Activated T-cell treated with anti-CD3 and anti-CD28 coated beads, Interleukin-2, amount 50 U/mL, for 24 hours (primary cell): ENCODE measurements at regions not wholly inside any gene's neighbourhood (a gene's known extent, or its start where the extent isn't known, plus 50 kb on each side); places are given as distances from the start of the nearest gene placed in this dataset.

ENCODE experiments used
- DNase-seq: peaks from one replicate; pipeline ENCODE4 v3.0.0-alpha.2; 2020
- H3K27ac Mint-ChIP-seq: 2 replicates; pipeline ENCODE4 v1.8.0; 2020; ENCODE audit warnings: mild to moderate bottlenecking, mixed read lengths
- H3K27me3 Mint-ChIP-seq: 2 replicates; pipeline ENCODE4 v1.8.0; 2020; ENCODE audit warnings: mixed read lengths
- H3K36me3 Mint-ChIP-seq: 2 replicates; pipeline ENCODE4 v1.8.0; 2020; ENCODE audit warnings: low read depth, mixed read lengths
- H3K4me1 Mint-ChIP-seq: 2 replicates; pipeline ENCODE4 v1.8.0; 2020; ENCODE audit warnings: low read depth, mixed read lengths
- H3K4me3 Mint-ChIP-seq: 2 replicates; pipeline ENCODE4 v1.8.0; 2020; ENCODE audit warnings: mild to moderate bottlenecking, moderate library complexity, mixed read lengths
- H3K9me3 Mint-ChIP-seq: 2 replicates; pipeline ENCODE4 v1.8.0; 2020; ENCODE audit warnings: mixed read lengths

- Mint-ChIP-seq H3K4me3 (no peak overlapping the region), H3K27ac (no peak overlapping the region), H3K27me3 (no peaks in the 10 kb centered on the region), H3K4me1 (no peaks in the 10 kb centered on the region), H3K9me3 (no peaks in the 10 kb centered on the region), H3K36me3 (no peaks in the 10 kb centered on the region)
- DNase-seq, result no peak
These were observed 416.8 kb downstream of the IRX2 start for GRCh38 chr5:2334719-2335118.

GRCh38 chr5:2333291-2333690 is 418.2 kb downstream of the IRX2 start:
- H3K27ac Mint-ChIP-seq, result no peak overlapping the region
- no peaks in the 10 kb centered on the region for H3K36me3 Mint-ChIP-seq
- no peaks in the 10 kb centered on the region for H3K27me3 Mint-ChIP-seq
- no peaks in the 10 kb centered on the region for H3K4me1 Mint-ChIP-seq
- H3K9me3 Mint-ChIP-seq, result no peaks in the 10 kb centered on the region
- no peak for DNase-seq
- no peak overlapping the region for H3K4me3 Mint-ChIP-seq

DNA sequence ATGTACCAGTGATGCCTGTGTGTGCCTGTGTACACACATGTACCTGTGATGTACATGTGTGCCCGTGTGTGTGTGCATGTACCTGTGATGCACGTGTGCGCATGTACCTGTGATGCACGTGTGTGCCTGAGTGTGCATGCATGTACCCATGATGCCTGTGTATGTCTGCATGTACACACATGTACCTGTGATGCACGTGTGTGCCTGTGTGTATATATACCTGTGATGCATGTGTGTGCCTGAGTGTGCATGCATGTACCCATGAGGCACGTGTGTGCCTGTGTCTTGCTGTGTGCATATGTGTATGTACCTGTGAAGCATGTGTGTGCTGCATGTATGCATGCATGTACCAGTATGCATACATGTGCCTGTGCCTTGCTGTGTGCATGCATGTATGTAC is 419.0 kb downstream of the IRX2 start:
- Mint-ChIP-seq H3K4me3 (no peak overlapping the region), H3K4me1 (no peaks in the 10 kb centered on the region), H3K27ac (no peak overlapping the region), H3K36me3 (no peaks in the 10 kb centered on the region), H3K27me3 (no peaks in the 10 kb centered on the region), H3K9me3 (peaks cover 3% of the 10 kb centered on the region)
- DNase-seq, result no peak

- no peak overlapping the region for H3K4me3 Mint-ChIP-seq
- no peaks in the 10 kb centered on the region for H3K4me1 Mint-ChIP-seq
- no peaks in the 10 kb centered on the region for H3K27me3 Mint-ChIP-seq
- H3K9me3 Mint-ChIP-seq, result peaks cover 3% of the 10 kb centered on the region
- DNase-seq, result no peak
- H3K27ac Mint-ChIP-seq, result no peak overlapping the region
- no peaks in the 10 kb centered on the region for H3K36me3 Mint-ChIP-seq
These were observed 420.9 kb downstream of the IRX2 start for GRCh38 chr5:2330325-2331130.

- H3K27ac Mint-ChIP-seq, result no peak overlapping the region
- peaks cover 2% of the 10 kb centered on the region for H3K27me3 Mint-ChIP-seq
- no peaks in the 10 kb centered on the region for H3K4me1 Mint-ChIP-seq
- no peak overlapping the region for H3K4me3 Mint-ChIP-seq
- H3K9me3 Mint-ChIP-seq, result peaks cover 3% of the 10 kb centered on the region
- H3K36me3 Mint-ChIP-seq, result no peaks in the 10 kb centered on the region
- DNase-seq, result no peak
These were observed 421.7 kb downstream of the IRX2 start for GRCh38 chr5:2329741-2330140.

- Mint-ChIP-seq H3K36me3 (no peaks in the 10 kb centered on the region), H3K27me3 (peaks cover 16% of the 10 kb centered on the region), H3K4me1 (no peaks in the 10 kb centered on the region), H3K4me3 (no peak overlapping the region), H3K27ac (no peak overlapping the region), H3K9me3 (peaks cover 3% of the 10 kb centered on the region)
- DNase-seq, result no peak
These were observed 424.9 kb downstream of the IRX2 start for GRCh38 chr5:2326601-2327000.

DNA sequence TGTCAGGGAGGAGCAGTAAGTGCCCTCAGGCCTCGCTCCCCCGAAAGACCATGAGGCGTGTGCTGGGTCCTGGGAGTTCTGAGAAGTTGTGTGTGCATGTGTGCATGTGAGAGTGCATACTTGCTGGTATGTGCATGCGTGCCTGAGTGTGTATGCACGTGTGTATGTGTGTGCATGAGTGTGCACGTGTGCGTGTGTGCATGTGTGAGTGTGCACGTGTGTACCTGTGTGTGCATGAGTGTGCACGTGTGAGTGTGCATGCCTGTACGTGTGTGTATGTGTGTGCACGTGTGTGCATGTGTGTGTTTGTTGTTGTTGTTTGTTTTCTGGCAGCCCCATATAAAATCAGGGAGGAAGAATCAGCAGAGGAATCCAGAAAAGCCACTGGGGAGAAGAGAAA is 426.7 kb downstream of the IRX2 start:
- Mint-ChIP-seq H3K9me3 (peaks cover 3% of the 10 kb centered on the region), H3K27me3 (peaks cover 23% of the 10 kb centered on the region), H3K27ac (no peak overlapping the region), H3K4me3 (no peak overlapping the region), H3K36me3 (no peaks in the 10 kb centered on the region), H3K4me1 (no peaks in the 10 kb centered on the region)
- DNase-seq, result no peak

- Mint-ChIP-seq H3K36me3 (no peaks in the 10 kb centered on the region), H3K27me3 (peaks cover 28% of the 10 kb centered on the region), H3K4me3 (no peak overlapping the region), H3K27ac (no peak overlapping the region), H3K9me3 (no peaks in the 10 kb centered on the region), H3K4me1 (no peaks in the 10 kb centered on the region)
- DNase-seq, result no peak
These were observed 430.9 kb downstream of the IRX2 start for GRCh38 chr5:2320611-2321010.

- Mint-ChIP-seq H3K27me3 (peaks cover 12% of the 10 kb centered on the region), H3K36me3 (no peaks in the 10 kb centered on the region), H3K27ac (no peak overlapping the region), H3K4me1 (no peaks in the 10 kb centered on the region), H3K4me3 (no peak overlapping the region), H3K9me3 (no peaks in the 10 kb centered on the region)
- no peak for DNase-seq
These were observed 433.9 kb downstream of the IRX2 start for GRCh38 chr5:2317540-2317939.

DNA sequence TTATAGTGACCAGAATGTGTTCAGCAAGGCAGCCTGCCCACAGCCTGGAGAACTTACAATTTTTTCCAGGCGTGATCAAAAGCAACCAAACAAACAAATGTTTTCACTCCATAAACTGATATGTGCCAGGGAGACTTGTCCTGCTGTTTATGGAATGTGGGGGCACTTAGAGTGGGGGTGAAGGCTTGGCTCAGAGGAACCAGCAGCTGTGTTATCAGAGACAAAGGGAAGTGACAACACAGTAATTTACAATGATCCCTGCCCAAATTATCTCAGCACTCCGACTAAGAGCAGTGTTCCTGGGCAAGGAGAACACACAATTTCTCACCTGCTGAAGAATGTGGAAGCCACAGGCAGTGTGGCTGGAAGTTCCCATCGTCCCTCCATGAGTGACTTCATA is 429.1 kb upstream of the IRX4 start:
- no peaks in the 10 kb centered on the region for H3K4me1 Mint-ChIP-seq
- H3K4me3 Mint-ChIP-seq, result no peak overlapping the region
- no peak for DNase-seq
- H3K27me3 Mint-ChIP-seq, result no peaks in the 10 kb centered on the region
- no peaks in the 10 kb centered on the region for H3K9me3 Mint-ChIP-seq
- no peak overlapping the region for H3K27ac Mint-ChIP-seq
- no peaks in the 10 kb centered on the region for H3K36me3 Mint-ChIP-seq

DNA sequence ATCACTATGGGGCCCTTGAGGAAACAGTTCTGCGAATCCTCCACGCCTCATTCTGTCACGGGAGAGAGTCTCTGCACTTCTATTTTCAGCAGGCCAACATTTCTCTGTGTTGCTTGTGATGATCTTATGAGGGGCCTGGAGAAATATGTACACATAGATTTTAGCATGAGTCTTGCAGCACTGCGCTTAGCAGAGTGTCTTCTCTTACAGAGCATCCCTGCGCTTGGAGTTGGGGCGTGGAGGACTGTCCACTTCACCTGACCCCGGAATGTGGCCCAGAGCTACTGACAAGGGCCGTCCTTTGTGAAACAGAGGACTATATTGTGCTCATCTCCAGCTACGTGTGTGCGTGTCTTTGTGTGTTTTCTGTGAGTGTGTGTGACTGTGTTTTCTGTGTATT is 428.2 kb upstream of the IRX4 start:
- no peaks in the 10 kb centered on the region for H3K9me3 Mint-ChIP-seq
- H3K27ac Mint-ChIP-seq, result no peak overlapping the region
- H3K36me3 Mint-ChIP-seq, result no peaks in the 10 kb centered on the region
- no peaks in the 10 kb centered on the region for H3K27me3 Mint-ChIP-seq
- H3K4me1 Mint-ChIP-seq, result no peaks in the 10 kb centered on the region
- DNase-seq, result no peak
- no peak overlapping the region for H3K4me3 Mint-ChIP-seq

GRCh38 chr5:2307631-2308030 is 424.9 kb upstream of the IRX4 start:
- no peak overlapping the region for H3K27ac Mint-ChIP-seq
- no peaks in the 10 kb centered on the region for H3K9me3 Mint-ChIP-seq
- no peak overlapping the region for H3K4me3 Mint-ChIP-seq
- H3K27me3 Mint-ChIP-seq, result no peaks in the 10 kb centered on the region
- no peak for DNase-seq
- H3K4me1 Mint-ChIP-seq, result no peaks in the 10 kb centered on the region
- H3K36me3 Mint-ChIP-seq, result no peaks in the 10 kb centered on the region

GRCh38 chr5:2306711-2307110 is 424.0 kb upstream of the IRX4 start:
- Mint-ChIP-seq H3K36me3 (no peaks in the 10 kb centered on the region), H3K27me3 (peaks cover 2% of the 10 kb centered on the region), H3K4me1 (no peaks in the 10 kb centered on the region), H3K27ac (no peak overlapping the region), H3K9me3 (no peaks in the 10 kb centered on the region), H3K4me3 (no peak overlapping the region)
- no peak for DNase-seq

DNA sequence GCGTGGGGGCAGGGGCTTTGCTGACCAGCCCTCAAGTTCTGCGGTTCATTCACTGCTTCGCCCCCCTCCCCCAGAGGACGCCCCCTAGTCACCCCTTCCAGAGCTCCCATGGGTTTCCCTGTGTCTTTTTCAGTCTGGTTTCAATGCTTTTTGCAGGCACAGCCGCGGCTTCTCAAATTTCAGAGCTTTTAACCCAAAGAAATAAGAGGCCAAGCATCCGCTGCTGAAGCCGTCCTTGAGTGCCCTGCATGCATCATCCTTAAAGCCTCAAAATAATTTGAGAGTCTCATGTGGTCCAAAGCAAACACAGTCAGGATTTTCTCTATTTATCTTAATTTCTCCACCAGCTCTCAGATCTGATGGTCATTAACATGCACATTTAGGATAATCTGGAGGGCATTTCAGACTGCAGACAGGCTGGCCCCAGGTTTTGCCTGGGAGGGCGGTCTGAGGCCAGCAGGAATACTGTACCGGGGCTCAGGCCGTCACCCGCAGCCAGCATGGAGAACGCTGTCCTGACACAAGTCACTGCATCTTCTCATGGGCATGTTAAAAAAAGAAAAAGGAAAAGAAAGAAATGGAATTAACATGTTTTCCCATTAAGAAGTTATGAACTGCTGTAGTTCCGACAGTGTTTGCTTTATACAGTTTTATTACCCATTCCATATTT is 420.8 kb upstream of the IRX4 start:
- H3K36me3 Mint-ChIP-seq, result no peaks in the 10 kb centered on the region
- H3K9me3 Mint-ChIP-seq, result no peaks in the 10 kb centered on the region
- H3K27me3 Mint-ChIP-seq, result peaks cover 2% of the 10 kb centered on the region
- H3K27ac Mint-ChIP-seq, result no peak overlapping the region
- no peaks in the 10 kb centered on the region for H3K4me1 Mint-ChIP-seq
- no peak overlapping the region for H3K4me3 Mint-ChIP-seq
- no peak for DNase-seq

DNA sequence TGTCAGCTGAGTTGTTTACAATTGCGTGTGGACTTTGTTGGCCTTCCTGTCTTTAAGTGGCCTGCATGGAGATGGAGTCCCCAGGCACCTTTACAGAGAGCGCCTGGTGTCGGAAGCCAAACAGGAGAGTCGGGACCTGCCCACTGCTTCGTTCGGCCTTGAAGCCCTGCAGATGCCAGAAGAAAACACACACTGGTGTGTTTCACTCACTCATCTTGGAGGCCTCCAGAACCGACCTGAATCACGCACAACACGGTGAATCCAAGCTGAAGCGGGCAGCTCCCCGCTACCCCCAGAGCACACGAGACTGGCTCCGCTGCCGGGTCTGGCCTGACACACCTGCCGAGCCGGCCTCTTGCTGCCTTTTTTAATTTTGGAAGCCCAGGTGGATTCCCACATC is 419.4 kb upstream of the IRX4 start:
- Mint-ChIP-seq H3K36me3 (no peaks in the 10 kb centered on the region), H3K4me1 (no peaks in the 10 kb centered on the region), H3K27me3 (peaks cover 2% of the 10 kb centered on the region), H3K4me3 (no peak overlapping the region), H3K27ac (no peak overlapping the region), H3K9me3 (no peaks in the 10 kb centered on the region)
- DNase-seq, result no peak
